ENCODE measurements at regions not wholly inside any gene's neighbourhood (a gene's known extent, or its start where the extent isn't known, plus 50 kb on each side); places are given as distances from the start of the nearest gene placed in this dataset.
"Not testable (repeated sequence)": the region's sequence is repeated elsewhere in the genome, so short reads cannot be mapped to it uniquely, and the experiment has no call there.

DNA sequence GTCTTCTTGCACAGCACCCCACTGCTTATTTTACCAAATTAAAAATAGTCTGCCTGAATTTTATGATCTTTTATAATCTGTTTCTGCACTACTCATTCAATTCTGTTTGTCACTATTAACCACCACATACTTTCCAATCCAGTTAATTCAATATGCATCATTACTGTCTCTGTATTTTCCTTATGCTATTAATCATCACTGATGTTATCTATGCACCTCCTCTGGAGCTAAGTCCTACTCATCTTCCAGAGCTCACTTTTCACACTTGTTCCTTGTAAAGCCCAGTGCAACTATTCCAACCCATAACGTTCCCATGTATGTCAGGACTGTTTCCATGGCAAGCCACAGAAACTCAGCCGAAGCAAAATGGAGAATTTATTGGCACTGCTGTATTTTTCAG is 713.6 kb downstream of the PLCL1 start:
- WGBS, 2 donors: 72 to 74% methylated on average over 2 of the region's 2 CpGs
- no peaks in the 10 kb centered on the region for H3K27me3 ChIP-seq
- H3K36me3 ChIP-seq: no peaks in the 10 kb centered on the region
- H3K27ac ChIP-seq: no peak overlapping the region
- TF ChIP-seq POLR2A (IDR thresholded peaks at IDR 0.05): no peak
- TF ChIP-seq, protein P1, sequence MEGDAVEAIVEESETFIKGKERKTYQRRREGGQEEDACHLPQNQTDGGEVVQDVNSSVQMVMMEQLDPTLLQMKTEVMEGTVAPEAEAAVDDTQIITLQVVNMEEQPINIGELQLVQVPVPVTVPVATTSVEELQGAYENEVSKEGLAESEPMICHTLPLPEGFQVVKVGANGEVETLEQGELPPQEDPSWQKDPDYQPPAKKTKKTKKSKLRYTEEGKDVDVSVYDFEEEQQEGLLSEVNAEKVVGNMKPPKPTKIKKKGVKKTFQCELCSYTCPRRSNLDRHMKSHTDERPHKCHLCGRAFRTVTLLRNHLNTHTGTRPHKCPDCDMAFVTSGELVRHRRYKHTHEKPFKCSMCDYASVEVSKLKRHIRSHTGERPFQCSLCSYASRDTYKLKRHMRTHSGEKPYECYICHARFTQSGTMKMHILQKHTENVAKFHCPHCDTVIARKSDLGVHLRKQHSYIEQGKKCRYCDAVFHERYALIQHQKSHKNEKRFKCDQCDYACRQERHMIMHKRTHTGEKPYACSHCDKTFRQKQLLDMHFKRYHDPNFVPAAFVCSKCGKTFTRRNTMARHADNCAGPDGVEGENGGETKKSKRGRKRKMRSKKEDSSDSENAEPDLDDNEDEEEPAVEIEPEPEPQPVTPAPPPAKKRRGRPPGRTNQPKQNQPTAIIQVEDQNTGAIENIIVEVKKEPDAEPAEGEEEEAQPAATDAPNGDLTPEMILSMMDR (IDR thresholded peaks at IDR 0.05): no peak
- H3K4me3 ChIP-seq (replicated peaks in 1 of 3): no peak overlapping the region
- intact Hi-C loops (cut with DNase I): no loop called here
- no peaks in the 10 kb centered on the region for H3K9me3 ChIP-seq
- no peak for DNase-seq
- H3K4me1 ChIP-seq: no peaks in the 10 kb centered on the region

DNA sequence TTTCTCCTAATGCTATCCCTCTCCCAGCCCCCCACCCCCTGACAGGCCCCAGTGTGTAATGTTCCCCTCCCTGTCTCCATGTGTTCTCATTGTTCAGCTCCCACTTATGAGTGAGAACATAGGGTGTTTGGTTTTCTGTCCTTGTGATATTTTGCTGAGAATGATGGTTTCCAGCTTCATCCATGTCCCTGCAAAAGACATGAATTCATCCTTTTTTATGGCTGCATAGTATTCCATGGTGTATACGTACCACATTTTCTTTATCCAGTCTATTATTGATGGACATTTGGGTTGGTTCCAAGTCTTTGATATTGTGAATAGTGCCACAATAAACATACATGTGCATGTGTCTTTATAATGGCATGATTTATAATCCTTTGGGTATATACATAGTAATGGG is 704.2 kb downstream of the PLCL1 start:
- 94 to 100% methylated on average over 1 of the region's 1 CpG for whole genome bisulfite sequencing, 2 donors
- H3K27ac ChIP-seq; intact Hi-C loops (cut with DNase I); H3K27me3 ChIP-seq; H3K36me3 ChIP-seq; H3K4me1 ChIP-seq; DNase-seq; H3K9me3 ChIP-seq; H3K4me3 ChIP-seq (replicated peaks in 1 of 3): not testable (repeated sequence)

DNA sequence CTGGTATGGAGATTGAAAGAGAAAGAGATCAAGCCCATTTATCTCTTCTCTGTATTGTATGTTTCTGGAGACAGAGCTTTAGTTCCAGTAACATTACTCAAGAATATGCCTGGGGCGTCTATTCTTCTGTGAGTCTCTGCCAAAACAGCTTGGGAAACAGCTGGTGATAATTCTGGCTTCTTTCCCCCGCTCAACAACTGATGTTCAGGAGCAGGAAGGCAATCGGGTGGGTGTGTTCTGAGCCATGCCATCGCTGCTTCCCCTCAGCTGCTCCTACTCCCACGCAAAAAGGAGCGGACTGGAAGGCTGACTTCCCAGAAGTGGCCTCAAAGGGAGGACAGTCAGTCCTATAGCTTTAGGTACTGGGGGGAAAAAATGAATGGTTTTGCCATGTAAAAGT is 695.1 kb downstream of the PLCL1 start:
- DNase-seq: no peak
- H3K4me3 ChIP-seq (replicated peaks in 1 of 3): no peak overlapping the region
- intact Hi-C loops (cut with DNase I): no loop called here
- H3K27me3 ChIP-seq: no peaks in the 10 kb centered on the region
- no peaks in the 10 kb centered on the region for H3K4me1 ChIP-seq
- no peak overlapping the region for H3K27ac ChIP-seq
- 42 to 55% methylated on average over 6 of the region's 6 CpGs for WGBS, 2 donors
- no peaks in the 10 kb centered on the region for H3K9me3 ChIP-seq
- no peak for TF ChIP-seq POLR2A (IDR thresholded peaks at IDR 0.05)
- TF ChIP-seq, protein P1 (IDR thresholded peaks at IDR 0.05): no peak
- H3K36me3 ChIP-seq: no peaks in the 10 kb centered on the region

DNA sequence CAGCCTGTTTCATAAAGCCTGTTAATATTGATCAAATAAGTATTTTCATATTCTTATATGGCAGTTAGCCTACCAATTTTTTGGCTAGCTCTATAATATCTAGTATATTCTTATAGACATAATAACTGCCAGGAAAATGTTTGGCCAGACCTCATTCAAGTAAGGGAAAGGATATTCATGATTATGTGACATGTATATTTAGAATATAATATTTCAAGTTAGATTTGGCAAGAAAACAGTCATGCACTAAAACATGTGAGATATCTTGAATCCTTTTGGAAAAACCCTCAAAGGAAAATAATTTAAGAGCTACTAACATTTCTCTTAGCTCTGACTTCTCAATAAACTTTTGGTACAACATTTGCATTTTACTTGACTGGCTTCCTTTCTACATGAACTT is 694.1 kb downstream of the PLCL1 start:
- no peak overlapping the region for H3K4me3 ChIP-seq (replicated peaks in 1 of 3)
- no peaks in the 10 kb centered on the region for H3K9me3 ChIP-seq
- intact Hi-C loops (cut with DNase I): no loop called here

DNA sequence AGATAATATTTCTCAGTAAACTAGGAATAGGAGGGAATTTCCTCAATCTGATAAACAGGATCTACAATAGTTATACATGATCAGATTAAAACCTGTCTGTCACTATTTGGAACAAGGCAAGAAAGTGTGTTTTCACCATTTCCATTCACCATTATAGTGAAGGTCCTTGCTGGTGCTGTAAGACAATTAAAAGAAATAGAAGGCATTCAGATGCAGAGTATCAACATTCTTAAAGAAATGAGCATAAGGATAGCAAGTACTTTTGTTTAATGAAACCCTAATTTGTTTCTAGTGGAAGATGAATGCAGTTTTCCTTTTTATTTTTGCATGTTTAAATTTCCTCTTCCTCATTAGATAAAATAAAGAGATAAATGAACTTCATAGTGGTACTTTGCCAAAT is 693.7 kb downstream of the PLCL1 start:
- H3K27me3 ChIP-seq: no peaks in the 10 kb centered on the region
- H3K4me3 ChIP-seq (replicated peaks in 1 of 3): no peak overlapping the region
- H3K36me3 ChIP-seq: no peaks in the 10 kb centered on the region
- no peak for TF ChIP-seq POLR2A (IDR thresholded peaks at IDR 0.05)
- TF ChIP-seq, protein P1 (IDR thresholded peaks at IDR 0.05): no peak
- intact Hi-C loops (cut with DNase I): no loop called here
- H3K27ac ChIP-seq: no peak overlapping the region
- no peak for DNase-seq
- no peaks in the 10 kb centered on the region for H3K4me1 ChIP-seq
- no peaks in the 10 kb centered on the region for H3K9me3 ChIP-seq

More for the DNA sequence above, 694.1 kb downstream of the PLCL1 start:
- H3K27me3 ChIP-seq: no peaks in the 10 kb centered on the region
- no peak overlapping the region for H3K27ac ChIP-seq
- H3K4me1 ChIP-seq: no peaks in the 10 kb centered on the region
- no peaks in the 10 kb centered on the region for H3K36me3 ChIP-seq
- no peak for TF ChIP-seq POLR2A (IDR thresholded peaks at IDR 0.05)
- TF ChIP-seq, protein P1 (IDR thresholded peaks at IDR 0.05): no peak
- DNase-seq: no peak

DNA sequence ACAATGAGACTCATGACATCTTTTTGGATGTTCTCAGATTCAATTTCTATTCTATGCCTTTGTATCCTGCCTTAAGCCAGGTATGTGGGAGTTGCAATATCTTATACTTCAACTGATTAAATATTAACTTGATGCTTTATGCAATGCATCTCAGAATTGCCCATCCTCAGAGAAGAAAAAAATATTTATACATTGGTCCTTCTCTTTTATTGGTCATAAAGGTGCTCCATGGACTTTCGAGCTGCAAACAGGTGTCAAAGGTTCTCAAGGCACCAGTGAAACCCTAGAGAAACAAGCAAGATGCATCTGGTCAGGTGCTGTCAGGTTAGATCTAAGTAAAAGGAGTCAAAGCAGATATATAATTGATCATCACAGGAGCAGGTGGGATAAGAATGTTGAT is 690.5 kb downstream of the PLCL1 start:
- TF ChIP-seq POLR2A (IDR thresholded peaks at IDR 0.05): no peak
- TF ChIP-seq, protein P1 (IDR thresholded peaks at IDR 0.05): no peak
- Histone ChIP-seq H3K27ac (no peak overlapping the region), H3K4me3 (replicated peaks in 1 of 3) (no peak overlapping the region), H3K9me3 (no peaks in the 10 kb centered on the region), H3K27me3 (no peaks in the 10 kb centered on the region), H3K36me3 (no peaks in the 10 kb centered on the region), H3K4me1 (no peaks in the 10 kb centered on the region)
- DNase-seq: no peak
- 78 to 86% methylated on average over 1 of the region's 1 CpG for WGBS, 2 donors
- intact Hi-C loops (cut with DNase I): no loop called here

All from thyroid gland (tissue), 4 donors.